GM21367 (cell line): ENCODE measurements at regions not wholly inside any gene's neighbourhood (a gene's known extent, or its start where the extent isn't known, plus 50 kb on each side); places are given as distances from the start of the nearest gene placed in this dataset.

Experiments
- ATAC-seq: cut with Tn5 transposase; IDR thresholded peaks from one replicate; pipeline ENCODE4 v1.9.1; 2021; ENCODE audit not compliant: unreplicated experiment

- no peak for ATAC-seq
Observed at GRCh38 chrX:121102101-121102500, 54.7 kb downstream of the GLUD2 start.

DNA sequence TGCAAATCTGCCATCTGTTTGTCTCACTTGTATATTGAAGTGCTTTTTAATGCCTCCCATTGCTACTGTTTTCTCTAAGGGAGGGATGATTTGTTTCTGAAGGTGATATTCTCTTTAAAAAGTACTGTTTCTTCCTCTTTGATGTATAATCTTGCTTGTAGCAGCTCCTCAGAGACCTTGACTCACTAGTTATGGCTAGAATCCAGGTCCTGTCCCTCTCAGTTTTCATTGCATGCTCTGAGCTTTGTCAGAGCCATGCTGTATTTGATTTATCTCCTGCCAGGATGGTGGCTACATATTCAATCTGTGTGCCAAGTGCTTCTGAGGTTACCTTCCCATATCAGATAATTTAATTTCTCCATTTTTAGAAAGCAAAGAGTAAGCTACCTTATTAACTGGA lies 56.0 kb downstream of the GLUD2 start:
- no peak for ATAC-seq

GRCh38 chrX:121106484-121107235 lies 59.2 kb downstream of the GLUD2 start:
- no peak for ATAC-seq

GRCh38 chrX:121109986-121110385 lies 62.6 kb downstream of the GLUD2 start:
- ATAC-seq: no peak

DNA sequence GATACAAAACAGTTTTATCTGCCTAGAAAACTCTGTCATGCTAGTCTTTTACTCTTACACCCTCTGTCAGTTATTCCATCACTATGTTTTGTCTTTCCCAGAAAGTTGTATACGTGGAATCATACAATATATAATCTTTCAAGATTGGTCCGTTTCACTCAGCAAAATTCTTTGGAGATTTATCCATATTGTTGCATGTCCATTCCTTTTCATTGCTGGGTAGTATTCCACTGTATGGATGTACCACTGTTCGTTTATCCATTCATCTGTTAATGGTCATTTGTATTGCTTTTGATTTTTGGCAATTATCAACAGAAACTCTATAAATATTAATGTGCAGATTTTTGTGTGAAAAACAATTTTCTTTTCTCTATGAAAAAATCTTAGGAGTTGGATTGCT lies 63.1 kb downstream of the GLUD2 start:
- ATAC-seq: no peak

DNA sequence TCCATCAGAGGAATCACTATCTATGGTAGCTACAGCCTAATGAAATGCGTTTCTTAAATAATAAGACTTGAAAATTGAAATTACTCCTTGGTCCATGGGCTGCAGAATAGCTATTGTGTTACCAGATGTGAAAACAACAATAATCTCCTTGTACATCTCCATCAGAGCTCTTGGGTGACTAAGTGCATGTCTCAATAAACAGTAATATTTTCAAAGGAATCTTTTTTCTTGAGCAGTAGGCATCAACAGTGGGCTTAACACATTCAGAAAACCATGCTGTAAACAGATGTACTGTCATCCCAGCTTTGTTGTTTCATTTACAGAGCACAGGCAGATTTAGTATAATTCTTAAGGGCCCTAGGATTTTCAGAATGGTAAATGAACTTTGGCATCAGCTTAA lies 67.3 kb downstream of the GLUD2 start:
- no peak for ATAC-seq

GRCh38 chrX:121120690-121121605 lies 73.5 kb downstream of the GLUD2 start:
- ATAC-seq: no peak

DNA sequence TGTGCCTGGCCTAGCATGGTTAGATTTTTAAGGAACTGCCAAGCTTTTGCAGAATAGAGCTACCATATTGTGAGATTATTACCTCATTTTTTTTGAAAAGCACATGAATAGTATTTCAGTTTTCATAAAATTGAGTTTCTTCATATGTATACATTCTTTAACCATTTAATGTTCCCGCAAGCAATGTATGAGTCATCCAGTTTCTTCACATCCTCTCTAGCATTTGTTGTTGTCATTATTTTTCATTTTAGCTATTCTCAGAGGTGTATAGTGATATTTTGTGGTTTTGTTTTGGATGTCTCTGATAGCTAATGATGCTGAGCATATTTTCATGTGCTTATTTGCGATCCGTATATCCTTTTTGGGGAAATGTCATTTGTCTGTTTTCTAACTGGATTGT lies 74.9 kb downstream of the GLUD2 start:
- ATAC-seq: no peak

- ATAC-seq: no peak
Observed at GRCh38 chrX:121128925-121129877, 81.8 kb downstream of the GLUD2 start.

GRCh38 chrX:121132675-121133074 lies 85.3 kb downstream of the GLUD2 start:
- ATAC-seq: no peak

DNA sequence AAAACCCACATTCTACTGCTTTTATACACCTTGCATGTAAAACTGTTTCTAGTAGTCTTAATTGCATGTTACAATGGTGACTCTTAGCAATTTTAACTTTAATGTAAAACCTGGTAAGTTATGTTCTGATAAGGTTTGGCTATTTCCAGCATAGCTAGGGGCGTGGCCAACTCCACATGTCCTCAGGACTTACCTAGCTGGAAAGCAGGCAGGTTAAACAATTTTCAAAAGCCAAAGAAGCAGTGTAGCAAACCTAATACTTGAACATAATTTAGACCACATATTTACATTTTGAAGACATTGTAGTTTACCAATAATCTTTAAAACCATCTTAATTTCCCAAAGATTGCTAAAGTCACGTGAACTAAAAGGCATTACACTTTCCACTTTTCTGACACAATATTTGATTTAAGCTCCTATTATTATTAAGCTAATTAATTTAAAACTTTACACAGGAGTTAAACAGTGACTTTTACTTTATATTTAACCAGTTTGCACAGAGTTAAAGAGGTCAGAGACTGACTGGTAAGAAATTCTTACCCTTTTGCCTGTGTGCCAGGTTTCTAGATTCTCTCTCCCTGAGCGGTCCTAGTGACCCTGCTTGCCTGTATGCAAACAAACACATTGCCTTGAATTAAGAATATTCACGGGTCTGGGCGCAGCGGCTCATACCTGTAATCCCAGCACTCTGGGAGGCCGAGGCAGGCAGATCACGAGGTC lies 88.2 kb downstream of the GLUD2 start:
- no peak for ATAC-seq

DNA sequence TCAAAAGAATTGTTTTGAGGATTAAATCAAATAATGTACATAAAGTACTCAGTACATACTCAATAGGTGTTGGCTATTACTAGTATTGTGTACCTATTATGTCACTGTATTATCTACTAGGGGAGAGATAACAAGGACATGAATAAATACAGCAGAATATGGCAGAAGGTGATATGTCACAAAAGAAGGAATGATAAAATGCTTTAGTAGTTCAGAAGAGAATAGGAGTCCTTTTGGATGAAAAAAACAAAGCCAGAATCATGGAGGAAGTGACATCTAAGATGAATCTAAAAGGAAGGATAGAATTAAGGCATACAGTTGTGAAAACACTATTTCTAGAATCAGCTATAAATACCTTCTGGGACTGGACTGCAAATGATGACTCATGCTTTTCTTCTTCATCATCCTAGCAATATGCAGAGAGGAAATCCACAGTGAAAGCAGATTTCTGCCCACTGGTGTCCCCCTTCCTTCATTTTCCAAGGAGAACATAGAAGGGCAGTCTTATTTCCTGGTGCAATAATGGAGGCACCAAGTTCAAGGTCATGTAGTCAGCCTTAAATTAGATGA lies 98.7 kb downstream of the GLUD2 start:
- ATAC-seq: no peak

- ATAC-seq: no peak
Observed at GRCh38 chrX:121150217-121150616, 102.8 kb downstream of the GLUD2 start.

DNA sequence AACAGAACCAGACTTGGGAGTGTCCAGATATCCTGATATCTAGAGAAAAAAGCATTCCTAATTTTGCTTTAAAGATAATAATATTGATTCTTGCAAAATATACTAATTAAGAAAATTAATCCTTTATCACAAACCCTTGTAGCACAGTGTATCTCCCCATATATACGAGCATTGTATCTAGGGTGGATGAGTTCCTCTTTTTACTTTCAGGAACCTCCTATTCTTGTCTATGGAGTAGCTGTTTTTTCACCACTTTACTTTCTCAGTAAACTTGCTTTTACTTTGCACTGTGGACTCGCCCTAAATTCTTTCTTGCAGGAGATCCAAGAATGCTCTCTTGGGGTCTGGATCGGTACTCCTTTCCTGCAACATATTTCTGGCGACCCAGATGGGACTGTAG lies 103.9 kb downstream of the GLUD2 start:
- peak; percentile 88 for ATAC-seq

DNA sequence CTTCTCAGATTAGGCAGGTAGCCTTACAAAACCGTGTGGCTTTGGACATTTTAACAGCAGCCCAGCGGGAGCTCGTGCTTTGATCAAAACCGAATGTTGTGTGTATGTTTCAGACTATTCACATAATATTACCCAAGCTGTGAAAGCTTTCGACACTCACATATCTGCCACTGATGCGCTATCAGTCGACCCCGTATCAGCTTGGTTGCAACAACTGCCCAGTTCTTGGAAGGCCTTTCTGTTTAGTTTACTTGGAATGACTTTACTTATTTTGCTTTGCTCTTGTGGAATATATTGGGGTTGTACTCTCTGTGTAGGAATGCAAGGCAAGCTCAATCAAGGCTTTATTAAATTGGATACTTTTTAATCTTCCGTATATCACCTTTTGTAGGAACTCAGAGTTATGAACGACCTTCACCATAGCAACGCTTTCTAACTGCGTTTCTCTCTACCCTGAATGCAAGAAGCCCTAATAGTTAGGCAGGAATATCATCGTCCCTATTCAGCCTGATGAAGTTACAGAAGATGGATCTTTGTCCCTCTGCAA lies 107.5 kb downstream of the GLUD2 start:
- no peak for ATAC-seq

DNA sequence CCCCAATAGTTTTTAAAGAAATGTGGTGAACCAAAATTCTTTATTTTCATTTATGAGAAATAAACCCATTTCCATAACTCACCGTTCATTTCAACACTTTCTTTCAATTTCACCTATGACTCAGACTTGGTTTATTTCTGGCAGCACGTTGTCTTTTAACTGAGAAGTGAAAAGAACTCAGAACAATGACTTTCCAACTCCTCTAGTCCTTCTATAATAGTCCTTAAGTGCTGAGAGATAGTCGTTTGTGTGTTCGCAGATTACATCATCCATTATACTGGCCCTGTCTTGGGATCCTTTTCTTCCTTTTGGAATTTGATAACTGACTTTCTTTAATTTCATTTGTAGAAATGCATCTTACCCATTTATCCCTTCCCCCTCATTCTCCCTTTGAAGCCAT lies 113.6 kb downstream of the GLUD2 start:
- peak; percentile 90 for ATAC-seq

DNA sequence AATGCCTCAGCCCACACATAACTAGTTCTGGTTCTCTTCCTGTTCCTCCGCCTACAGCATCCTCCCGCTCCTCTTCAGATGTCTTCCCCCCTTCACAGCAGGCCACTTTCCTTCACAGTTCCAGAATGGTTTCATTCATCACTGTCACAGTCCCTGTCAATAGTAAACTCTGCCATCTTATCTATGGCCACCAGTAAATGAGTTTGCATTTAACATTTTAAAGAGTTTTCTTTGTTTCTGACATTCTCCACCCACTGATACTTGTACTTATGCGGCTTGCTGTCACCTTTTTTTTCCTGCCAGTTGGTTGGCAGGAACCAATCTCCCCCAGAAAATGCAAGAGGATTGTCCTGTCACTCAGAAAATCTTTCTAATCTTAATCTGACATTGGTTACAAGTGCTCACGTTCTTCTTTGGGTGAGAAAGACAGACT lies 114.1 kb downstream of the GLUD2 start:
- ATAC-seq: peak; percentile 44

DNA sequence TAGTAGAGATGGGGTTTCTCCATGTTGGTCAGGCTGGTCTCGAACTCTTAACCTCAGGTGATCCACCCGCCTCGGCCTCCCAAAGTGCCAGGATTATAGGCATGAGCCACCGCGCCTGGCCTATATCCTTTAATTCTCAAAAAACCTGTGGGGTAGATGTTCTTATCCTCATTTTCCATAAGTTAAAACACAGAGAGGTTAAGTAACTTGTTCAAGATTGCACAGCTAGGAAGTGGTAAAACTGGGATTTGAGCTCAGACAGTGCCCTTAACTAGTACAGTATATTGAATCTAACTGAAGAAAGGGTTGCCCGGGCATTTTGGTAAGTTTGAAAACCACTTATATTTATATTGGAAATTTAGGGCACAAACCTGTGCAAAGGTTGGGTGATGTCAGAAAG lies 116.0 kb downstream of the GLUD2 start:
- ATAC-seq: no peak

- ATAC-seq: no peak
Observed at GRCh38 chrX:121165930-121166359, 118.5 kb downstream of the GLUD2 start.
